Heart left ventricle (tissue), 16 donors: ENCODE measurements at regions not wholly inside any gene's neighbourhood (a gene's known extent, or its start where the extent isn't known, plus 50 kb on each side); places are given as distances from the start of the nearest gene placed in this dataset.

Experiments
- ATAC-seq, 4 donors: fragments of 200-7000 bp; cut with Tn5 transposase; one replicate each; pipeline ENCODE4 v1.9.1; 2020 to 2022; ENCODE audit warnings: moderate library complexity in 4 of 4, mild to moderate bottlenecking in 3 of 4, moderate number of reproducible peaks in 1 of 4
- DNase-seq, 5 donors: peaks; one replicate each; pipeline ENCODE4 v3.0.0-alpha.2; 2020
- H3K27ac ChIP-seq, 12 donors: fragments of 200-600 bp; sonication (generic) in 4 of 12; one replicate each; pipeline versions ENCODE4 v1.5.0 to v1.8.0; 2016 to 2022; ENCODE audit warnings: mild to moderate bottlenecking in 2 of 12
- H3K27me3 ChIP-seq, 9 donors: fragments of 200-600 bp; sonication (generic) in 2 of 9; one replicate each; pipeline versions ENCODE4 v1.5.1 to v1.8.0; 2016 to 2022; ENCODE audit warnings: mild to moderate bottlenecking in 3 of 9
- H3K36me3 ChIP-seq, 9 donors: fragments of 200-600 bp; sonication (generic) in 2 of 9; one replicate each; pipeline versions ENCODE4 v1.5.0 to v1.8.0; 2018 to 2022; ENCODE audit warnings: mild to moderate bottlenecking in 2 of 9
- H3K4me1 ChIP-seq, 12 donors: fragments of 200-600 bp; sonication (generic) in 4 of 12; one replicate each; pipeline versions ENCODE4 v1.5.0 to v1.8.0; 2016 to 2022; ENCODE audit warnings: mild to moderate bottlenecking in 3 of 12
- H3K4me3 ChIP-seq, 12 donors: fragments of 200-600 bp; sonication (generic) in 4 of 12; one replicate each; pipeline versions ENCODE4 v1.5.0 to v1.8.0; 2017 to 2022; ENCODE audit warnings: mild to moderate bottlenecking in 9 of 12, moderate library complexity in 4 of 12
- H3K9me3 ChIP-seq, 12 donors: fragments of 200-600 bp; sonication (generic) in 4 of 12; one replicate each; pipeline versions ENCODE4 v1.5.0 to v1.8.0; 2016 to 2022; ENCODE audit warnings: mild to moderate bottlenecking in 1 of 12
- CTCF ChIP-seq, 12 donors: fragments of 200-600 bp; sonication (generic) in 4 of 12; IDR thresholded peaks; one replicate each; pipeline versions ENCODE4 v1.5.0 to v1.8.0; 2018 to 2022; ENCODE audit warnings: antibody characterized with exemption in 12 of 12, mild to moderate bottlenecking in 5 of 12
- POLR2A ChIP-seq, 2 donors: fragments of 450-650 bp; IDR thresholded peaks; one replicate each; pipeline ENCODE4 v1.6.1; 2017; ENCODE audit warnings: antibody characterized with exemption in 2 of 2, mild to moderate bottlenecking in 2 of 2, moderate library complexity in 2 of 2
- WGBS, 4 donors: extraction: QIAGEN DNeasy Blood & Tissue Kit in 2 of 4; methylation state at CpG; one replicate each; pipeline versions ENCODE4 v1.1.5 to v1.1.7; 2013 to 2018; 5-methylcytosine and 5-hydroxymethylcytosine counted together
- intact Hi-C, 10 donors: fragments of 100-400 bp; cut with DNase I; formaldehyde crosslinking; loops; one replicate each; pipeline versions ENCODE4 v1.11.1 to v1.14.2; 2022
- donor health status: ischemic (EF 13 %, LVEDD 7.1; RV severe dilation, severe dysfunction).
- donor health status: healthy with polysubstance abuse.
- donor health status: DM: no; HTN: yes; CAD: no.
- donor health status: DM: no; HTN: no; CAD: no.
- donor health status: ischemic (EF 25% LVEDD 6.9; RV normal size, moderate dysfunction).
- donor health status: ischemic (EF 25% LVEDD 5.7; RV mildly dilated, moderate dysfunction).
- donor health status: healthy.
- donor health status: DM: yes; HTN: yes; CAD: no.
- donor health status: ischemic (EF 35%, LVEDD 5.7; RV mildly dilated, moderate dysfunction).
- donor health status: nonischemic (EF 11% LVEDD 7.7; RV severe dilation, severe dysfunction).
- donor health status: DM: yes; HTN: yes; CAD: no.
- donor health status: PGD.
- donor health status: ischemic (EF 29% LVEDD 5.4; RV normal size, mild dysfunction).
- donor health status: nonischemic (EF 23%, LVEDD 6.1; RV moderate dilation, normal function).

GRCh38 chr3:110894574-110894973 is 177.0 kb upstream of the NECTIN3 start:
- no peaks in the 10 kb centered on the region for H3K4me1 ChIP-seq
- H3K27ac ChIP-seq: no peak overlapping the region
- no peak for ATAC-seq
- H3K4me3 ChIP-seq: no peak overlapping the region
- no peaks in the 10 kb centered on the region for H3K27me3 ChIP-seq
- H3K36me3 ChIP-seq: no peaks in the 10 kb centered on the region
- intact Hi-C loops: no loop called here
- DNase-seq: no peak
- TF ChIP-seq POLR2A (IDR thresholded peaks at IDR 0.05) (no peak), CTCF (IDR thresholded peaks at IDR 0.05) (no peak)
- no peaks in the 10 kb centered on the region for H3K9me3 ChIP-seq
- WGBS, 4 donors: 84 to 94% (median 92%) methylated on average over 2 of the region's 2 CpGs

- no peak overlapping the region for H3K27ac ChIP-seq
- no peaks in the 10 kb centered on the region for H3K36me3 ChIP-seq
- no peaks in the 10 kb centered on the region for H3K4me1 ChIP-seq
- H3K9me3 ChIP-seq: no peaks in the 10 kb centered on the region
- ATAC-seq (no peak), DNase-seq (no peak)
- no peak overlapping the region for H3K4me3 ChIP-seq
- no peaks in the 10 kb centered on the region for H3K27me3 ChIP-seq
- no peak for TF ChIP-seq POLR2A (IDR thresholded peaks at IDR 0.05)
- no peak for TF ChIP-seq CTCF (IDR thresholded peaks at IDR 0.05)
- intact Hi-C loops: no loop called here
- WGBS, 4 donors: 83 to 91% (median 87%) methylated on average over 1 of the region's 1 CpG
Measured at GRCh38 chr3:110895054-110895453, 176.6 kb upstream of the NECTIN3 start.

- Histone ChIP-seq H3K36me3 (no peaks in the 10 kb centered on the region), H3K4me3 (no peak overlapping the region), H3K4me1 (no peaks in the 10 kb centered on the region), H3K9me3 (no peaks in the 10 kb centered on the region), H3K27ac (no peak overlapping the region), H3K27me3 (no peaks in the 10 kb centered on the region)
- no peak for ATAC-seq
- 76 to 80% (median 78%) methylated on average over 2 of the region's 2 CpGs for WGBS, 4 donors
- intact Hi-C loops: no loop called here
- DNase-seq: no peak
- TF ChIP-seq POLR2A (IDR thresholded peaks at IDR 0.05) (no peak), CTCF (IDR thresholded peaks at IDR 0.05) (no peak)
Measured at GRCh38 chr3:110897046-110897445, 174.6 kb upstream of the NECTIN3 start.

GRCh38 chr3:110900576-110900975 is 171.0 kb upstream of the NECTIN3 start:
- Histone ChIP-seq H3K4me3 (no peak overlapping the region), H3K9me3 (no peaks in the 10 kb centered on the region), H3K4me1 (no peaks in the 10 kb centered on the region), H3K27ac (no peak overlapping the region), H3K27me3 (no peaks in the 10 kb centered on the region), H3K36me3 (no peaks in the 10 kb centered on the region)
- no peak for ATAC-seq
- DNase-seq: no peak
- TF ChIP-seq CTCF (IDR thresholded peaks at IDR 0.05): no peak
- no peak for TF ChIP-seq POLR2A (IDR thresholded peaks at IDR 0.05)
- intact Hi-C loops: no loop called here
